ENCODE measurements at regions not wholly inside any gene's neighbourhood (a gene's known extent, or its start where the extent isn't known, plus 50 kb on each side); places are given as distances from the start of the nearest gene placed in this dataset.

GRCh38 chr14:53571641-53572328, 384.8 kb downstream of the BMP4 start:
- TF ChIP-seq TARDBP (IDR thresholded peaks at IDR 0.05) (no peak), L3MBTL2 (conservative IDR thresholded peaks at IDR 0.05) (no peak), HDGF (IDR thresholded peaks at IDR 0.05; ENCODE audit: borderline replicate concordance) (no peak), ZNF384 (IDR thresholded peaks at IDR 0.05) (no peak), FOXM1 (IDR thresholded peaks at IDR 0.05; ENCODE audit: borderline replicate concordance) (no peak), ARNT (IDR thresholded peaks at IDR 0.05) (no peak), BHLHE40 (IDR thresholded peaks at IDR 0.05; ENCODE audit: borderline replicate concordance) (no peak), FOXK2 (IDR thresholded peaks at IDR 0.05) (no peak), NFRKB (IDR thresholded peaks at IDR 0.05) (no peak), SP1 (IDR thresholded peaks at IDR 0.05) (no peak), LEF1 (IDR thresholded peaks at IDR 0.05; ENCODE audit: borderline replicate concordance) (no peak), FOXA1 (IDR thresholded peaks at IDR 0.05) (no peak), SUZ12 (IDR thresholded peaks at IDR 0.05) (no peak)
- TF ChIP-seq, protein P1, sequence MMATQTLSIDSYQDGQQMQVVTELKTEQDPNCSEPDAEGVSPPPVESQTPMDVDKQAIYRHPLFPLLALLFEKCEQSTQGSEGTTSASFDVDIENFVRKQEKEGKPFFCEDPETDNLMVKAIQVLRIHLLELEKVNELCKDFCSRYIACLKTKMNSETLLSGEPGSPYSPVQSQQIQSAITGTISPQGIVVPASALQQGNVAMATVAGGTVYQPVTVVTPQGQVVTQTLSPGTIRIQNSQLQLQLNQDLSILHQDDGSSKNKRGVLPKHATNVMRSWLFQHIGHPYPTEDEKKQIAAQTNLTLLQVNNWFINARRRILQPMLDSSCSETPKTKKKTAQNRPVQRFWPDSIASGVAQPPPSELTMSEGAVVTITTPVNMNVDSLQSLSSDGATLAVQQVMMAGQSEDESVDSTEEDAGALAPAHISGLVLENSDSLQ (IDR thresholded peaks at IDR 0.05), result peak; percentile 54

All from HEK293T (cell line).